ENCODE measurements at regions not wholly inside any gene's neighbourhood (a gene's known extent, or its start where the extent isn't known, plus 50 kb on each side); places are given as distances from the start of the nearest gene placed in this dataset.

GRCh38 chr2:5242751-5243150 lies 449.4 kb upstream of the SOX11 start:
- no peak for DNase-seq (ENCODE audit: low spot score)
- no peak for TF ChIP-seq CTCF (IDR thresholded peaks at IDR 0.05; ENCODE audit: extremely low read depth, insufficient read depth, missing control alignments)
- in situ Hi-C loops (cut with MboI; ENCODE audit: low pct_unique_long_range_greater_than_20kb, low sequenced_read_pairs, unreplicated experiment): no loop called here

DNA sequence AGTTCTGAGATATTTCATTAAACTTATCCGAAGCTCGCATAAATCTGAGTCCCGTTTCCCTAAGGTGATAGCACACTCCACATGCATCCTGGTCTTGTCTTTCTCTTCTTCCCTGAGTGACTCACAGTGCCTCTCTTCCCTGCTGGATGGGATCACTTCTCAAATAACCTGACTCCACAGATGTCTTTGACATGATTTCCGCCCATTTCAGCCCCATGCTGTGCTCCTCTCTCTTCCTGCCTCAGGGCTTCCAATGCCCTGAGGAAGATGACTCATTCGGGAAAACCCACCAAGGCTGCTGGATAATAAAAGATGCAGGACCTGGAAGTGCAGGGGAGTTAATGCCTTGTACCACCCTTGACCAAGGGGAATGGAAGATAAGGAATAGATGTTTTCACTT lies 441.7 kb upstream of the SOX11 start:
- DNase-seq (ENCODE audit: low spot score): no peak
- TF ChIP-seq CTCF (IDR thresholded peaks at IDR 0.05; ENCODE audit: extremely low read depth, insufficient read depth, missing control alignments): no peak
- in situ Hi-C loops (cut with MboI; ENCODE audit: low pct_unique_long_range_greater_than_20kb, low sequenced_read_pairs, unreplicated experiment): no loop called here

DNA sequence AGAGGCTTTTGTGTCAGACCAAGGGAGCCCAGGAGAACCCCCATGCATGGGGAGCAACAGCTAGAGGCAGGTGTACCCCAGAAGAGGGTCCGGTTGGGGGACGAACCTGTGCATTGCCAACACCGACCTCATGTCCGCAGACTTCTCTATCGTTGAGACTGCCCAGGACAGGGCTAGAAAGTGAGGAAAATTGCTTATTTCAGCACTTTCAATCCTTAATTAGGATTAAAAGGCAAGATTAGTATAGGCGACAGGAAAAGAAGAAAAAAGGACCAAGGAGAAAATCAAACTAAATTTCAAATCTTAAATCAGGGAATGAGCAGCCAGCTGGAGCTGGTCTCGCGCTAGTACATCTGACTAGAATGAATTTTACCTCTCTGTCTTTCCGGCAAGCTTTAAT lies 438.9 kb upstream of the SOX11 start:
- no peak for DNase-seq (ENCODE audit: low spot score)
- no peak for TF ChIP-seq CTCF (IDR thresholded peaks at IDR 0.05; ENCODE audit: extremely low read depth, insufficient read depth, missing control alignments)
- in situ Hi-C loops (cut with MboI; ENCODE audit: low pct_unique_long_range_greater_than_20kb, low sequenced_read_pairs, unreplicated experiment): no loop called here

GRCh38 chr2:5254791-5255332 lies 437.3 kb upstream of the SOX11 start:
- no peak for TF ChIP-seq CTCF (IDR thresholded peaks at IDR 0.05; ENCODE audit: extremely low read depth, insufficient read depth, missing control alignments)
- no peak for DNase-seq (ENCODE audit: low spot score)
- in situ Hi-C loops (cut with MboI; ENCODE audit: low pct_unique_long_range_greater_than_20kb, low sequenced_read_pairs, unreplicated experiment): no loop called here

DNA sequence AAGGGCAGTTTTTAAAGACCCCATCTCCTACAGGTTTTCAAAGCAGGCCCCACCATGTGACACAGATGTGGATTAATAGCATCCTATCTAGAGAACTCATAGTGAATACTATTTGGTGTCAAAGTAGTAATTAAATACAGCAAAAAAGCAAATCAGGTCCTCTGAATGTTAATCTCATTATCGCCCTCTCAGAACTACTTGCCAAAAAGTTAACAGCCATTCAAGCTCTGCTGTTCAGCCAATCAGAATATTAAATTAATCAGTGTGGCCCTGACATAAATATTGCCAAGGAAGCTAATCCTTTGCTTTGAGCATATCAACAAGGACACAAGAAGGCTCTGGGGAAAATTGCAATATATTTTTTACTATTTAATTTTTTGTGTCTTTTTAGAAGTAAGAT lies 428.9 kb upstream of the SOX11 start:
- DNase-seq (ENCODE audit: low spot score): no peak
- no peak for TF ChIP-seq CTCF (IDR thresholded peaks at IDR 0.05; ENCODE audit: extremely low read depth, insufficient read depth, missing control alignments)
- in situ Hi-C loops (cut with MboI; ENCODE audit: low pct_unique_long_range_greater_than_20kb, low sequenced_read_pairs, unreplicated experiment): no loop called here

- no peak for DNase-seq (ENCODE audit: low spot score)
- in situ Hi-C loops (cut with MboI; ENCODE audit: low pct_unique_long_range_greater_than_20kb, low sequenced_read_pairs, unreplicated experiment): no loop called here
- no peak for TF ChIP-seq CTCF (IDR thresholded peaks at IDR 0.05; ENCODE audit: extremely low read depth, insufficient read depth, missing control alignments)
Observed at GRCh38 chr2:5264361-5264760, 427.8 kb upstream of the SOX11 start.

DNA sequence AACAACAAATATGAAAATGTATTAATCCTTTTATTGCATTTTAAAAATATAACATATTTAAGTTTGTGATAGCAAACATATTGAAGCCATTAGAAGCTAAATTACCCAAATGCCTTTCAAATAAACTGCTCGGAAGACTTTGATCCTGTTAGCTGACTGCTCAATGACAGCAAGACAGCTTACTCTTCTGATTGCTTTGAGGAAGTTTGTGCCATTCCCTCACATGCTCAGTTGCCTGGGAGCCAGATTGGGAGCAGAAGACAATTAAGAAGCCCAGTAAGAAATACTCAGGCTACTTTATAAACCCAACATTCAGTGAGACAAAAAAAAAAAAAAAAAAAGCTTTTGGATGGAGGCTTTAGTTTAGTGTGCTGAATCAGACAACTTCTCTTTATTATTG lies 407.1 kb upstream of the SOX11 start:
- in situ Hi-C loops (cut with MboI; ENCODE audit: low pct_unique_long_range_greater_than_20kb, low sequenced_read_pairs, unreplicated experiment): no loop called here

More for the DNA sequence above, 407.1 kb upstream of the SOX11 start:
- TF ChIP-seq CTCF (IDR thresholded peaks at IDR 0.05; ENCODE audit: extremely low read depth, insufficient read depth, missing control alignments): no peak
- no peak for DNase-seq (ENCODE audit: low spot score)
